H1 (cell line): ENCODE measurements at regions not wholly inside any gene's neighbourhood (a gene's known extent, or its start where the extent isn't known, plus 50 kb on each side); places are given as distances from the start of the nearest gene placed in this dataset.

Experiments
- BCL11A ChIP-seq, 2 experiments: IDR thresholded peaks; one replicate each; pipeline ENCODE4 v1.6.1; 2011; ENCODE audit warnings: low read depth in 2 of 2, low read length in 2 of 2, mild to moderate bottlenecking in 2 of 2
- CHD7 ChIP-seq: fragments of 300-600 bp; sonication (generic); IDR thresholded peaks from 2 replicates; pipeline ENCODE4 v1.7.1; 2012; ENCODE audit warnings: low read length, moderate library complexity, mild to moderate bottlenecking, inconsistent platforms; ENCODE audit not compliant: insufficient replicate concordance
- E2F6 ChIP-seq: IDR thresholded peaks from 2 replicates; pipeline ENCODE4 v1.6.1; 2012; ENCODE audit warnings: inconsistent platforms
- JUND ChIP-seq: IDR thresholded peaks from 2 replicates; pipeline ENCODE4 v1.6.1; 2011; ENCODE audit warnings: mild to moderate bottlenecking, improper control_type of control experiment, low read length
- NRF1 ChIP-seq: IDR thresholded peaks from 2 replicates; pipeline ENCODE4 v1.6.1; 2011; ENCODE audit warnings: mild to moderate bottlenecking, low read depth, low read length, improper control_type of control experiment
- RBBP5 ChIP-seq: IDR thresholded peaks from 2 replicates; pipeline ENCODE4 v1.7.1; 2012; ENCODE audit warnings: low read depth, mild to moderate bottlenecking, inconsistent platforms, low read length, moderate library complexity, borderline replicate concordance
- SP2 ChIP-seq: IDR thresholded peaks from 2 replicates; pipeline ENCODE4 v1.6.1; 2012; ENCODE audit warnings: mild to moderate bottlenecking, low read length, inconsistent platforms
- TEAD4 ChIP-seq: IDR thresholded peaks from 2 replicates; pipeline ENCODE4 v1.6.1; 2012; ENCODE audit warnings: low read depth, low read length, inconsistent platforms, mixed read lengths
- USF2 ChIP-seq: IDR thresholded peaks from 2 replicates; pipeline ENCODE4 v1.6.1; 2011; ENCODE audit warnings: low read length, improper control_type of control experiment

- TF ChIP-seq CHD7 (no peak), RBBP5 (no peak), SP2 (no peak), USF2 (no peak), JUND (no peak), TEAD4 (no peak), NRF1 (no peak), E2F6 (no peak), BCL11A (IDR thresholded peaks at IDR 0.05; ENCODE audit: low read depth in 2 of 2, low read length in 2 of 2) (no peak)
These were observed 988.7 kb upstream of the ARRDC3 start (continued) for GRCh38 chr5:92371889-92372235.
